RPMI8226 (cell line): ENCODE measurements at regions not wholly inside any gene's neighbourhood (a gene's known extent, or its start where the extent isn't known, plus 50 kb on each side); places are given as distances from the start of the nearest gene placed in this dataset.
"Not testable (repeated sequence)": the region's sequence is repeated elsewhere in the genome, so short reads cannot be mapped to it uniquely, and the experiment has no call there.

Source experiments
- DNase-seq: peaks from one replicate; pipeline ENCODE4 v3.0.0-alpha.2; 2015

DNA sequence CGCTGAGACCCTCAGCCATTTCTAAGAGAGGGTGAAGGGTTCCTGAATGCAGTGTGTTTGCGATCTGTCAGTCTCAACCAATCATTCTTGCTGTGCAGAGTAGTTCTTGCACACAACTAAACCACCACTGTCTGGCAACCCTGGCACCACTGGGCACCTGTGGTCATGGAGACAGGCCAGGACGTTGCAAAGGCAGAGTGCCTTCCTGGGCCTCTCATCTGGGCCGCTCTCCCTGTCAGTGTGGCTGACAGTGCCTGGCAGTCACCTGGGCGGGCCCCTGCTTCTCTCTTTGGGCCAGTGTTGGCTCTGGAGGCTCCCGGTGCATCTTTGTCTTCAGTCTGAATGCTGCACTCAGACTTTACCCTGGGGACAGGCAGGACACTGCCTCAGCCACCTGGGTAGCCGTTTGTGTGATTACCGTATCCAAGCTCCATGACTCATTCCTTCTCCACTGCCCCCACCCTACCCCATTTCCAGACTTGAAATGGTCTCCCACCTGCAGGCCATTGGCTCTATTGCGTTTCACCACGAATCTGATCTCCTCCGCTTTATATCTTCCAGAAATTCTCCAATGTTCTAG is 104.6 kb upstream of the KLF13 start:
- DNase-seq, result no peak

DNA sequence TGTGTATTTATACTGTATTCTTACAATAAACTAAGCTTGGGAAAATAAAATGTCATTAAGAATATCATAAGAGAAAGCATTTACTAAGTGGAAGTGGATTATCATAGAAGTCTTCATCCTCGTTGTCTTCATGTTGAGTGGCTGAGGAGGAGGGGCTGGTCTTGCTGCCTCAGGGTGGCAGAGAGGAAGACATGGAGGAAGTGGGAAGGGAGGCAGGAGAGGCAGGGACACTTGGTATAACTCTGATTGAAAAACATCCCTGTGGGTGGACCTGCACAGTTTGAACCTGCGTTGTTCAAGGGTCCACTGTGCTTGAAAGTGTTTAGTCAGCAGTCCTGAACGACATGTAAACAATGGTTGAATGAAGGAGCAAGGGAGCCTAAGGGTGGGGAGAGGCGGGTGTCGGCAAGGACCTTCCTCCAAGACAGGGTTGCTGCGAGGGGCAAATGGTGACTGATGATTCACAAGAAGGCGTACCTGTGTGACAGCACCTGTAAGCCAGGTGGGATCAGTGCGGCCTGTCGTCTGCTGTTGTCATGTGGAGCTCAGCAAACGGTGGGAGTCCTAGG is 103.8 kb upstream of the KLF13 start:
- no peak for DNase-seq

DNA sequence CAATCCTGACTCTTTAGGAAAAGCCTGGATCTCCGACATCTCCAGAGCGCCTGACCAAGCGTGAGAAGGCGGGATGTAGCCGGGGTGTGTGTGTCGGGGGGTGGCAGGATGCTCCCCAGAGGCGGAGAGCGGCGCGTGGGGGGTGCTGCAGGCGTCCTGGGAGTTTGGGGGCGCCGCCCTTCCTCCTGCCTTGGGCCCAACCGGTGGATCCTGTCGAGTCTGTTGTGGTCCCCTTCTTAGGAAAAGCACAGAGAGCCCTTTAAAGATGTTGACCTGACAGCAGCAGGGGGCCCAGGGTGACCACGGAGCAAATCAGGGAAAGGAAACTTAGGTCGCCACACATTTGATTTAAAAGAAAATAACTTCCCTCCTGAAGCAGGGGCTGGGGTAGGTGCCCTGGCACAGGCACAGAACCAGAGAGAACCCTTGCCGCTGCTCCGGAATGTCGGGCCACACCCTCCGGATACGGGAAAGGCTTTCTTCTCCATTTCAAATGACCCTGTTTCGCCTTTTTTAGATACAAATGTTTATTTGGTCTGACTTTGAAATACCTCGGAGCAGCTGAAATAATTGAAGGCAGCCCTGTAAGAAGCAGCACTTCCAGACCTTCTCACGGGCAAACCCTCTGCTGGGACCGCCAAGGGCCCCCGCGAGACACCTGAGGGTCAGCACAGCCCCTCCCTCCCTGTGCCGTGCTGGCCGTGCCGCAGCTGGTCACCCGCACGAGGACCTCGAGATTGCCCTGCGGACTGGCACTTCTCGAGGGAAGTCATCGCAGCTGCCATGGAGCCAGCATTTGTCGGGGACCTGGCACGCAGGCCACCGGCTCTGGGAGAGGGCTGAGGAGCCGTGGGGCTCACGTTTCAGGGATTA is 102.9 kb upstream of the KLF13 start:
- DNase-seq, result no peak

DNA sequence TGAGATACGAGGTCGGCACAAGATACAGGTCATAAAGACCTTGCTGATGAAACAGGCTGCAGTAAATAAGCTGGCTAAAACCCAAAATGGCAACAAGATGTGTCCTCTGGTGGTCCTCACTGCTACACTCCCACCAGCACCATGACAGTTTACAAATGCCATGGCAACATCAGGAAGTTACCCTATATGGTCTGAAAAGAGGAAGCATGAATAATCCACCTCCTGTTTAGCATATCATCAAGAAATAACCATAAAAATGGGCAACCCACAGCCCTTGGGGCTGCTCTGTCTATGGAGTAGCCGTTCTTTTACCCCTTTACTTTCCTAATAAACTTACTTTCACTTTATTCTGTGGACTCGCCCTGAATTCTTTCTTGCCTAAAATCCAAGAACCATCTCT is 102.0 kb upstream of the KLF13 start:
- not testable (repeated sequence) for DNase-seq

DNA sequence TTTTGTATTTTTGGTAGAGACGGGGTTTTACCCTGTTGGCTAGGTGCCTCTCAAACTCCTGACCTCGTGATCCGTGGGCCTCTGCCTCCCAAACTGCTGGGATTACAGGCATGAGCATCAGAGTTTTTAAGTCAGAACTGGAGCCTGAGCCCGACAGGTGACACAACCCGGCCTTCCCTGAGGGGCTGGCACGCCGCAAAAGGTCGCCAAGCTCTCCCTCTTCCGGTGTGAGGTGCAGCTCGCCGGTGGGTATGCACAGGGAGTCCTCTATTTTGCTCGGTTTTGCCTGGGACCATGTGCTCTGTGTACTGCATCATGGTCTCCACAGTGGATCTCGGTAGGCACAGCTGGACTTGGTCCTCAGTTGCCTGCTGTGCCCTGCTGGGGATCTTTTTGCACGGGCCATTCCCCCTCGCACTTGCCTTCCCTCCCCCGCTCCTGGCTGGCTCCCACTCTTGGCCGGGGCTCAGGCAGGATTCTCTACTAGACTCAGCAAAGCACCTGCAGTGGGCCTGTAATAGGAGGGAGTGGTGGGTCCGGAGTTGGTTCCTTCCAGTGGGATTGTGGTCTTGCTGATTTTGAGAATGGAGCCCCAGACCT is 101.2 kb upstream of the KLF13 start:
- no peak for DNase-seq

DNA sequence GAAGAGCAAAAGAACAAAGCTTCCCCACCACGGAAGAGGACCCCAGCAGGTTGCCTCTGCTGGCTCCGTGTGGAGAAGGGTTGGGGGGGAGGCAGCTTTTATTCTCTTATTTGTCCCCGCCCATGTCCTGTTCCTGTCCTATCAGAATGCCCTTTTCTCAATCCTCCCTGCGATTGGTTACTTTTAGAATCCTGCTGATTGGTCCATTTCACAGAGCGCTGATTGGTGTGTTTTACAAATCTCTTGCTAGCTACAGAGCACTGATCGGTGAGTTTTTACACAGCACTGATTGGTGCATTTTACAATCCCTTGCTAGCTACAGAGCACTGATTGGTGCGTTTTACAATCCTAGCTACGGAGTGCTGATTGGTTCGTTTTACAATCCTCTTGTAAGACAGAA is 100.6 kb upstream of the KLF13 start:
- no peak for DNase-seq

DNA sequence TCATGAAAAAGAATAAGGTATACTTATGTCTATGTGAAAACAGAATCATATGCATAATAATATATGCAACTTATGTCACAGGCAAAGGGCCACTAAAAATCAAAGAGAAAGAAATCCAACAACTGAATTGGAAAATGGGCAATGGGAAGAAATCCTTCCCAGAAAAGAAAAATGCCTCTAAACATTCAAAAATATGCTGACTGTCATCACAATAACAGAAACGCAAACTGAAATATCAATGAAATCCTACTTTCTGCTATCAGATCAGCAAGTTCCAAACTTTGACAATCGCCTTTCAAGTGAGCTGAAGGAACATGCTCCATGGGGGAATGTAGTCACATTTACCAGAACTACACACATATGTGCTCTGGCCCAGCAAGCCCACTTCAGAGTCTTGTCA is 99.4 kb upstream of the KLF13 start:
- DNase-seq, result no peak

DNA sequence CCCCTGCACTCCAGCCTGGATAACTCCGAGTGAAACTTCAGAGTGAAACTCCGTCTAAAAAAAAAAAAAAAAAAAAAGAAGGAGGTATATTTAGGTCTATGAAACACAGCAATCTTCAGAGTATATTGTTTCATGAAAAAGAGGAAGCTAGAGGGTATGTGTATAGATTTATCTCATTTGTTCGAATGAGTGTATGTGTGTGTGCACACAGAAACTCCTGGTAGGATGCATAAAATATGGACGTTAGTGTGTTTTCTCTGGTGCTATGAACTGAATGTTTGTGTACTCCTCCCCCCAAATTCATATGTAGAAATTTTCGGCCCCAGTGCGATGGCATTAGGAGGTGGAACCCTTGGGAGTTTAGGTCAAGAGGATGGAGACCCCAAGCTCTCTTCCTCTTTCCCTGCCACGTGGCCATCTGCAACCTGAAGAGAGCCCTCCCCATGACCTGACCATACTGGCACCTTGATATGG is 98.6 kb upstream of the KLF13 start:
- peak; percentile 44 for DNase-seq

DNA sequence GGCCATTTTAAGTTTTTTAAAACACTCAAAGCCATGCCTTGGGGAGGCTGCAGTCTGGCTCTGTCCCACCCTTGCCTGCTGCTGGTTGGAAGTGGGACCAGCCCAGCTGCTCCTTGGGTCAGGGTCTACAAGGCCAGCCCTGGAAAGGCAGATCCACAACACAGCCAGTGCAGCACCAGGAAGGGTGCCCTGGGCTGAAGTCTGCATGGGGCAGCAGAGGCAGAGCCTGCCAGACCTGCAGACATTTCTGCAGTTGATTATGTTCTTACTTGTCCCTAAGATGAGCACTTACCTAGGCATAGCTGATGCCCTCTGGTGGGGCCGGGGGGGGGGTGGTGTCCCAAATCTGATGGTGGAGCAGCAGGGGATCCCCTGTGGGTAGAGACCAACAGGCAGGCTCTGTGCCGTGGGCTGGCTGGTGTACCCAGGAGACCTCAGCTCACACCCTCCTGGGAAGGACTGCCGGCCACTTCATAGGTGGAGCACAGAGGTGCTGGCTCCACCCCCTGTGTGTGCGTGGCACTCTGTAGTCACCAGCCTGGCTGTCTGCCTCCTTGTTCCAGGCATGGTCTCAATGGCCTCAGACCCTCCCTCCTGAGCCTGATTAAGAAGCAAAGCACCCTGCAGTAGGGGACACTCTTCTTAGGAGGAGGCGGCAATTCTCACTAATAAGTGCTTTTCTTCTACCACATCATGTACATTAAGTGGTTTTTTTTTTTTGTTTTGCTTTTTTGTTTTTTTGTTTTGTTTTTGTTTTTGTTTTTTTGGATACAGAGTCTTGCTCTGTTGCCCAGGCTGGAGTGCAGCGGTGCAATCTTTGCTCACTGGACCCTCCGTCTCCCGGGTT is 97.4 kb upstream of the KLF13 start:
- peak; percentile 88 for DNase-seq

DNA sequence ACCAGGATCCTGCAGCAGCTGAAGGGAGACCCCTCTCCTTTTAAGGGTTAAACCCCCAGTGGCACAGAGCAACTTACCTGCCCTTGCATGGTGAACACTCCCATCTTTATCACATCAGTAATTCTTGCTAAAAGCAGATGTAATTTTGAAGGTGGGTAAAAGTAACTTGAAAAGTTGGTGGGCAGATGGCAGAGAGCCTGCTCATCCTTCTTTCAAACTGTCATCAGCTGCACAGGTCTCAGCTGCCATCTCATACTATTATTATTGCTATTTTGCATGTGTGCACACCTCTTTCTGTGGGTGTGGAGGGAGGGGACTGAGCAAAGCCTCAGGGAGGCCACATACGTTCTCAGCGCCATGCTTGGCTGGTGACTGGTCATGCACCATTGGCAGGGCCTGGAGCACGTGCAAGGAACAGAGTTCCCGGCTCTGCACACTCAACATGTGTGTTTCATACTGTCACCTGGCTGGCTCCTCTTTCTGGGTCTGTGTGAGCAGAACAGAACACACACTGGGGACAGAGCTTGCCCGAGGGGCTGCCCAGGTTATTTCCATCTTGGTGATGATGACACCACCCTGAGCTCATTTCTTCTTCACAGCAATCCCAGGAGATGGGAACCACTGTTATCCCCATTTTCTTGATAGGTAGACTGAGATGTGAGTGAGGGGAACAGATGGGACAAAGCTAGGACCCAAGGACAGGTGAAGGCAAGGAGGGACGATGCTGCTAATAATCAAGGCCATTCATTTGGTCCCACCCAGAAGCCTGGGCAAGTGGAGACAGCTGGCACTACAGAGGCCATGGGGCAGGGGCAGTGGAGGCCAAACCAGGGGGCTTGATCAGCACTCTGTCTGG is 95.8 kb upstream of the KLF13 start:
- DNase-seq, result no peak

DNA sequence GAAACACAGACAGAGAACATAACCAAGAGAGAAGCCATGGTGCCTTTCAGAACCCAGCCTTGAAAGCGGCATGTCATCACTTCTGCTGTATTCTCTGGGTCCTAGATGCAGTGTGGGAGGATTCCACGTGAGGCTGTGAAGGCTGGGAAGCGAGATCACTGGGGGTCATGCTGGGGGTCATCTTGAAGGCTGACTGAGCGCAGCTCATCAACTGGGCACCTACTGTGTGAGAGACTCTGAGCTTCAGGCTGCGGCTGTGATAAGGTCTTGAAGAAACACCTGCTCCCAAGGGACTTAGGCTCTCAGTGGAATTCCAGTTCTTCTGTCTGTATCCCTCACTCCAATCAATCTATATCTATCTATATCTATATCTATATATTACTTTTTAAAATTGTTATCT is 91.8 kb upstream of the KLF13 start:
- DNase-seq, result no peak

DNA sequence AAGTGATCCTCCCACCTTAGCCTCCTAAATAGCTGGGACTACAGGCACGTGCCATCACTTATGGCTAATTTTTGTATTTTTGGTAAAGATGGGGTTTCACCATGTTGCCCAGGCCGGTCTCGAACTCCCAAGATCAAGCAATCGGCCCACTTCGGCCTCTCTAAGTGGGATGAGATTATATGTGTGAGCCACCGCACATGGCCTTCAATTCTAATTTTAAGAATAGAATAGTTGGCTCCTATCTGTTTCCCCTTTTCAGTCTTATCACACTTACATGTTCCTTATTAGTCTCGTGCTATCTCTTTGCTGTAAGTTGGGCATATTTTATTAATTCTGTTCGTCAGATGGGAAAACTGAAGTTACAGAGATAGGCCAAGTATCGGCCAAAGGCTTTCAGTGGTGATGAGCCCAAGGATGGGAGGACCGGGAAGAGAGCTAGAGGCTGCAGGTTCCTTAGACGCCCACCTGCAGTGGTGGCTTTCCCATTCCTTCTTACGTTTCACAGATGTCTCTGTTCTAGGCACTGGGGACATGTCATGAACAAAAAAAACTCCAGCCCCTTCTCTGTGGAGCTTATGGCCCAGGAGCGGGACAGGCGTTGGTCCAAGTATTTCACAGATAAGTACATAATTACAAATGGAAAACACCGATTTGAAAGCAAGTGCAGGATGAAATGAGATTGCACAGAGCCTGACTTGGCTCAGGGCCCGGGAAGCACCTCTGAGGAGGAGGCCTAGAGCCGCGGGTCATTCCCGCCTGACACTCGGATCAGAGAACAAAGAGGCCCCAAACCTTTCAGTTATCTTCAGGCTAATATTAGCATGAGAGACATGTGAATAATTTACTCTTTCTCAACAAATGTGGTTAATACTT is 91.1 kb upstream of the KLF13 start:
- DNase-seq, result peak; percentile 80

DNA sequence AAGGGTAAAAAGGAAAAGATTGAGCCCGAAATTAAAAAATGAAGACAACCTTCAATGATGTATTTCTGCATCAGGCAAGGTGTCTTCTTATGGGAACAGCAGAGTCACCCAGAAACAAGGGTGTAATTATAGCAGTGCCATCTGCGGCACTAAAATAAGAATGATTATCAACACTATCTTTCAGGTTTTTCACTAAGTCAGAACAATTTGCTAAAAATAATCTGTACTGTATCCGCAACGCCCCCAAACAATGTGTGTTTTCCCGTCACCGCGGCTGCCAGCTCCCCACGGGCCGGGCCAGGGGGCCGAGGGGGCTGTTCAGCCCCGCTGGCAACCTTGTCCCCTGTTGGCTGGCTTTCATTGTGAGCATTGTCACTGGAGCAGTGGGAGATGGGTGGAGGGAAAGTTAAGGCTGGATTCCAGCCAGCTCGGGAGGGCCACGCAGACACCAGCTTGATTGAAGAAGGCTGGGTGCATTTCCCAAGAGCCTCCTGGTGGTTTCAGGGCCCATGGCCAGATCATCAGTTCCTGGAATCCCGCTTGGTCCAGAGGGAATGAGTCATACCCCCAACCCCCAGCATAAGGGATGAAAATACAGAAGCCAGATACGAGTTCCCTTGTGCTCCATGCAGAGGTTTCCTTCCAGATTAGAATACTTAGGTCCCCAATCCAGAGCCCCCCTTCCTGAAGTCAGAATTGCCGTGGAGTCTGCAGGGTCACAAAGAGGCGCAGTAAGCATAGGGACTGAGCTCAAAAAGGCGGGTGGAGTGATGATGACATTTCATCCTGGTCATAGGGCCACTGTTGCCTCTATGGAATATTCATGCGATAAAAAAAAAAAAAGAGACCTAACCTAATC is 90.2 kb upstream of the KLF13 start:
- peak; percentile 53 for DNase-seq

DNA sequence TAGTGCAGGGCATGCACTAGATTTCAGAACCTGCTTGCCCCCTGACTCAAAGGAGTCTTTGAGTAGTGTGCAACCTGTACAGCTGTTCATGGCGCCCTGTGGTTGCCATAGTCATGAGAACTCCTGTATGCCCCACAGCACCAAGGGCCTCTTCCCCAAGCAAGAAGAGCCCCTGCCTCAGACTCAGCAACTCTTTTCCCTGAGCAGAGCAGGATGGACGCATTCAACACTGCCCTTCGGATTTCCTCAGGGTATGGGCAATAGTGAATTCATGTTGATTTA is 89.7 kb upstream of the KLF13 start:
- DNase-seq, result no peak

DNA sequence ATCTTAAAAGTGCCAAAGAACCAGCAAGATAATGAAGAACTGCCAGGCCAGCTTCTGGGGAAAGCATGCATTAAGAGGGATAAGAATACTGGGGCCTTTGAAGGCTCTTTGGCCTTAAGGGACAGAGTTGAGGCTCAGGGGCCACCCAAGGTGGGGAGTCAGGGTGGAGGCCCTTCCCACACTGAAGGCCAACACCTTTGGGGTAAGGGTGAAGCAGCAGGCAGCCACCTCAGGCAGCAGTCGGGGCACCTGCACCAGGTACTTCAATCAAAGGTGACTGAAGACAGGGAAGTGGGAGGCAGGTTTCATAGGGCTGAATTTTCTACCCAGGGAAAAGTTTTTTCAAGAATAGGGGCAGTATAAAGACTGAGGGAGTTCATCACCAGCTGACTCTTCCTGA is 87.7 kb upstream of the KLF13 start:
- no peak for DNase-seq

DNA sequence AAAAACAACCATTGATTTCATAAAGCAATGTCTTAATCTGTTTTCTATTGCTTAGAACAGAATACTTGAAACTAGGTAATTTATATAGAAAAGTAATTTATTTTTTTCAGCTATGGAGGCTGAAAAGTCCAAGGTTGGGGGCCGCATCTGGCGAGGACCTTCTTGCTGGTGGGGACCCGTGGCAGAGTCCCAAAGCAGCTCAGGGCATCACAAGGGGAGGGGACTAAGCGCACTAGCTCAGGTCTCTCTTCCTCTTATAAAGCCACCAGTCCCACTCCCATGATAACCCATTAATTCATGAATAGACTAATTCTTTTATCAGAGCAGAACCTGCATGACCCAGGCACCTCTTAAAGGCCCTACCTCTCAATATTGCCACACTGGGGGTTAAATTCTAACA is 87.2 kb upstream of the KLF13 start:
- no peak for DNase-seq

DNA sequence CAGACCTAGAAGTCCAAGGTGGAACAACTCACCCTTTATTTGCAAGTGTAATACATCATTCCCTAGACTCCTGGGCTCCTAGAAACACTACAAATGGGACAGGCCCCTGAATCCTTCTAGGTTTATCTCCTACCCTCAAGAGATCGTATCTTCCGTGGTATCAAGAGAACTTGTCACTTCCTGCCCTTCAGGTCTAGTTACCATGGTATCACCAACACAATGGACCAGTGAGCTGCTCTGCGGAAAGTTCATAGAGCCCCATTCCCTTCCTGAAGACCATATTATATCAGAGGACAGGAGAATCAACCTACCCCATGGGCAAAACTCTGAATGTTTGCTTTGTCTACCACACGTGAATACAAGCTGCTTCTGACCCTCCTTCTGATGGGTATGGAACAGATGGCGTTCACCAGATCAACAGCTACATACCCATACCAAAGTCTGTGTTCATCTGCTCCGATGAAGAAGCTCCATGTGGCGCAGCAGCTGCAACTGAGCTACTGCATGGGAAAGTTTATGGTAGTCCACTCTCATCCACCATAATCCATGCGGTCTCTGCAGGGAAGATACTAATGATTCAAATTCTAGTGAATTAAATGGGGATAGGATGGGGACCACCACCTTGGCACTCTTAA is 84.6 kb upstream of the KLF13 start:
- no peak for DNase-seq

DNA sequence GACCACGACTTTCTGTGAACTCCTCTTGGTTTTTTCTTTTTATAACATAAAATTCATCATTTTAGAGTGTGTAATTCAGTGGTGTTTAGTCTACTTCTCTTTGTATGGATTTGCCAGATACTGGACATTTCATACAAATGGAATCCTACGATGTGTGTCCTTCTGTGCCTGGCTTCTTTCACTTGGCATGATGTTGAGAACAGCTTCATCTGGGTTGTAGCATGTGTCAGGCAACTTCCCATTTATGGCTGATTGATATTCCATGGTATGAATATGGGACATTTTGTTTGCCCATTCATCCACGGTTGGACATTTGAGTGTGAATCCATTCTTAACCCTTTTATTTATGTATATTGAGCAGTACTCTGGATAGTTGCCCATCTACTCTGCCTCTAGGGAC is 82.7 kb upstream of the KLF13 start:
- DNase-seq, result no peak

DNA sequence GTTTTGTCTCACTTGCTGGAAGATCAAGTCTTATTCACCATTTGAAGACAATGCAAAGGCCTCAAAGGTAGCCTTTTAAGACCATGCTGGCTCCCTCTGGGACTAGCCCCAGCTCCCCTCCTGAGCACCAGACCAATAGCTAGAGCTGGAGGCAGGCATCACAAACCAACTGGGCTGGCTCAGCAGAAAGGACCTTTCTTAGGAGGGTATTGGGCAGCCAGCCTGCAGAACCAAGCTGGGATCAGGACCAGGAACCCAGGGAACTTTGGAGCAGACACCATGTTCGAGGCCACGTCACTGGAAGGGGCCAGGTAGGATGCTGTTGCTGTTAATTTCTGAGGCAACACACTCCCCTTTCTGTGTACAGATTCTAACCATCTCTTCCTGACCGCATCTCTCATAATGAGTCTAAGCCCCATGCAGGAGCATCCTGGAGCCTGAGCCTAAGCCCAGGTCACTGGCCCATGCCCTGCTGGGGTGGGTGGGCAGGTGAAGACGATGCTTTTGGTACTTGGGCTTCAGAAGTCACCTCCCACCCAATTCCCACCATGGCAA is 81.4 kb upstream of the KLF13 start:
- no peak for DNase-seq
